ENCODE measurements at regions not wholly inside any gene's neighbourhood (a gene's known extent, or its start where the extent isn't known, plus 50 kb on each side); places are given as distances from the start of the nearest gene placed in this dataset.

GRCh38 chr1:201730611-201731010, 98.3 kb upstream of the IPO9 start:
- Histone ChIP-seq H3K4me3 (ENCODE audit: low read depth in 2 of 2, low read length in 1 of 2) (no peak overlapping the region), H2AFZ (ENCODE audit: low read depth) (no peak overlapping the region), H3K9me3 (no peaks in the 10 kb centered on the region), H3F3A (replicated peaks; ENCODE audit: insufficient read depth) (peaks cover 17% of the 10 kb centered on the region), H3K79me2 (ENCODE audit: insufficient read depth) (peaks cover 100% of the 10 kb centered on the region), H3K4me2 (0 out of 2 replicates have a peak overlapping the region, but pooled peaks have one; percentile 15), H3K9me2 (no peaks in the 10 kb centered on the region), H4K20me1 (ENCODE audit: insufficient read depth) (peaks cover 6% of the 10 kb centered on the region; the same call in 1 of the 2 replicates), H3K36me3 (replicated peaks in 1 of 2; ENCODE audit: control insufficient read depth in 1 of 2, insufficient read depth in 2 of 2, low read length in 1 of 2) (peaks cover 2 to 31% of the 10 kb centered on the region in 2 experiments), H3K4me1 (ENCODE audit: control insufficient read depth in 1 of 2, insufficient read depth in 2 of 2, low read depth in 1 of 2, low read length in 1 of 2) (peaks cover 19 to 26% of the 10 kb centered on the region in 2 experiments; a peak in 3 of 4 replicates), H3K9ac (no peak overlapping the region), H3K27me3 (ENCODE audit: insufficient read depth) (no peaks in the 10 kb centered on the region), H3K27ac (ENCODE audit: low read depth in 2 of 2, low read length in 1 of 2) (peak overlapping the region in 1 of 2 experiments; percentile 67; a peak in 1 of 4 replicates)
- 72% methylated on average over 2 of the region's 2 CpGs for WGBS (ENCODE audit: low lambda C conversion rate)
- TF ChIP-seq JUND (IDR thresholded peaks at IDR 0.05), result no peak
- no peak for TF ChIP-seq CHD2 (IDR thresholded peaks at IDR 0.05; ENCODE audit: low read length, partially characterized antibody)
- no peak for TF ChIP-seq RAD21 (IDR thresholded peaks at IDR 0.05; ENCODE audit: low read length)
- TF ChIP-seq REST (IDR thresholded peaks at IDR 0.05; ENCODE audit: low read depth, low read length), result no peak
- no peak for TF ChIP-seq SMC3 (IDR thresholded peaks at IDR 0.05; ENCODE audit: low read depth, low read length)
- TF ChIP-seq IRF3 (IDR thresholded peaks at IDR 0.05; ENCODE audit: low read depth, low read length), result no peak
- no peak for TF ChIP-seq CTCF (IDR thresholded peaks at IDR 0.05)
- no peak for TF ChIP-seq MXI1 (IDR thresholded peaks at IDR 0.05; ENCODE audit: low read depth, low read length)
- TF ChIP-seq RCOR1 (IDR thresholded peaks at IDR 0.05; ENCODE audit: low read length), result no peak
- no peak for TF ChIP-seq GABPA (IDR thresholded peaks at IDR 0.05; ENCODE audit: low read depth)
- no peak for TF ChIP-seq RFX5 (IDR thresholded peaks at IDR 0.05; ENCODE audit: low read length)
- TF ChIP-seq FOXM1 (IDR thresholded peaks at IDR 0.05; ENCODE audit: low read depth), result no peak
- no peak for TF ChIP-seq YY1 (IDR thresholded peaks at IDR 0.05; ENCODE audit: low read depth)
- no peak for TF ChIP-seq PBX3 (IDR thresholded peaks at IDR 0.05)
- TF ChIP-seq FOXJ3 (CRISPR knock-in tag; IDR thresholded peaks at IDR 0.05), result no peak
- TF ChIP-seq EP300 (IDR thresholded peaks at IDR 0.05; ENCODE audit: borderline replicate concordance in 1 of 2, low read depth in 1 of 2, low read length in 1 of 2), result no peak
- TF ChIP-seq MEF2A (IDR thresholded peaks at IDR 0.05; ENCODE audit: borderline replicate concordance, low read depth), result no peak
- no peak for TF ChIP-seq MAX (IDR thresholded peaks at IDR 0.05; ENCODE audit: low read depth)
- no peak for DNase-seq
- ChIA-PET POLR2A (no interaction called here), CTCF (interaction anchor here (1.0 to 35.0 kb wide), 7 partner anchors 8 to 200 kb away, joined by 3 to 827 read pairs (median 6); no protein-coding TSS in a partner anchor)
